ENCODE measurements at regions not wholly inside any gene's neighbourhood (a gene's known extent, or its start where the extent isn't known, plus 50 kb on each side); places are given as distances from the start of the nearest gene placed in this dataset.

- Histone ChIP-seq H3K27ac (ENCODE audit: low read depth, low read length) (no peak overlapping the region), H3K18ac (ENCODE audit: low read length) (no peak overlapping the region), H4K91ac (ENCODE audit: low read depth, low read length) (no peak overlapping the region), H3K9ac (ENCODE audit: low read length) (no peak overlapping the region), H3K27me3 (ENCODE audit: insufficient read depth, low read length) (no peaks in the 10 kb centered on the region), H2AK5ac (ENCODE audit: low read length) (no peak overlapping the region), H3K14ac (ENCODE audit: low read length) (no peak overlapping the region), H2BK5ac (ENCODE audit: low read depth, low read length, poor library complexity) (no peak overlapping the region), H3K4me3 (ENCODE audit: low read depth, low read length) (no peak overlapping the region), H3K4ac (ENCODE audit: low read depth, low read length) (no peak overlapping the region), H3K4me2 (ENCODE audit: low read length) (no peak overlapping the region), H3K79me2 (ENCODE audit: control insufficient read depth, insufficient read depth, low read length, poor library complexity) (no peaks in the 10 kb centered on the region), H2BK12ac (ENCODE audit: low read length) (no peak overlapping the region), H3K23ac (ENCODE audit: low read length) (no peak overlapping the region), H2BK120ac (ENCODE audit: insufficient read depth, low read length, poor library complexity) (no peak overlapping the region), H4K12ac (ENCODE audit: low read depth, low read length) (no peak overlapping the region), H4K8ac (ENCODE audit: low read depth, low read length) (no peak overlapping the region), H3K9me3 (ENCODE audit: insufficient read depth, low read depth, low read length) (no peaks in the 10 kb centered on the region), H3K4me1 (ENCODE audit: control insufficient read depth in 1 of 2, insufficient read depth in 2 of 2, low read length in 2 of 2) (no peaks in the 10 kb centered on the region), H2AFZ (ENCODE audit: insufficient read depth, low read length, poor library complexity) (no peak overlapping the region), H3K36me3 (ENCODE audit: control insufficient read depth in 1 of 2, insufficient read depth in 2 of 2, low read length in 2 of 2) (no peaks in the 10 kb centered on the region), H3K79me1 (ENCODE audit: low read length) (no peaks in the 10 kb centered on the region)
- no peak for DNase-seq
- WGBS (ENCODE audit: extremely low coverage, insufficient coverage, insufficient read length) = no CpG with 5 or more reads among the region's 1 CpG
Observed at GRCh38 chr13:65103351-65103750, 2126.8 kb downstream of the PCDH9 start.

DNA sequence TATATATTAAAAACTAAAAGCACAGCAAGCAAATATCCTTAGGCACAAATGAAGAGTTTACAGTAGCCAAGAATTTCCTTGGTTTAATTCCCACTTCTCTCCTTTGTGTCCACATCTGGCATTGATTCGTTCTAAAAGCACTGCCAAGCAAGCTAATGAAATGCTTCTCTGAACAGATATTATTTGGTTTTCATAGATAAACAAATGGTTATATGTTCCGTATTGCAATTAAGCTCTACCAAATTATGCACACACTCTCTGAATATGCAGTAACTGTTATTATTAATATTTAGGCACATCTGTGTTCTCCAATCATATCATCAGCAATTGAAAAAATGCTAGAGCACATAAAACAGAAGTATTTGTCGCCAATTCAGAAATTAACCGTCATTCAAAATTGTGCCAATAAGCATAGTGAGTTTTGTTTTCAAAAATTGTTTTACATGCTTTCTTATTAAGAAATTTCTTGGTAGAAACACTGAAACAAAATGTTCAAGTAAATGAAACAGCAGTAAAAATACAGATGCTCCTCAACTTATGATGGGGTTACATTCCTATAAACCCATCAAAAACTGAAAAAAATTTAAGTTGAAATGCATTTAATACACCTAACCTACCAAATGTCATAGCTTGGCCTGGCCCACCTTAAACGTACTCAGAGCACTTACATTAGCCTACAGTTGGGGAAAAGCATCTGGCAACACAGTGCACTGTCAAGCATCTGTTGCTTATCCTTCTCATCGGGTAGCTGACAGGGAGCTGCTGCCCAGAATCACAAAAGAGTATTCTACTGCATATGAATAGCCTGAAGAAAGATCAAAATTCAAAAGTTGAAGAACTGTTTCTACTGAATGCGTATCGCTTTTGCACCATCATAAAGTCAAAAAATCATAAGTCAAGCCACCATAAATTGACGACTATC is 2134.7 kb downstream of the PCDH9 start:
- no peak overlapping the region for H3K9ac ChIP-seq (ENCODE audit: low read length)
- H3K79me1 ChIP-seq (ENCODE audit: low read length) = no peaks in the 10 kb centered on the region
- no peaks in the 10 kb centered on the region for H3K27me3 ChIP-seq (ENCODE audit: insufficient read depth, low read length)
- no peak overlapping the region for H3K4me3 ChIP-seq (ENCODE audit: low read depth, low read length)
- H3K4me1 ChIP-seq (ENCODE audit: control insufficient read depth in 1 of 2, insufficient read depth in 2 of 2, low read length in 2 of 2) = no peaks in the 10 kb centered on the region
- no peaks in the 10 kb centered on the region for H3K9me3 ChIP-seq (ENCODE audit: insufficient read depth, low read depth, low read length)
- no peak overlapping the region for H3K4ac ChIP-seq (ENCODE audit: low read depth, low read length)
- H2BK12ac ChIP-seq (ENCODE audit: low read length) = no peak overlapping the region
- no peak overlapping the region for H2AFZ ChIP-seq (ENCODE audit: insufficient read depth, low read length, poor library complexity)
- no peak overlapping the region for H3K14ac ChIP-seq (ENCODE audit: low read length)
- no peak overlapping the region for H3K27ac ChIP-seq (ENCODE audit: low read depth, low read length)
- no peak overlapping the region for H2AK5ac ChIP-seq (ENCODE audit: low read length)
- no peak overlapping the region for H2BK120ac ChIP-seq (ENCODE audit: insufficient read depth, low read length, poor library complexity)
- H3K79me2 ChIP-seq (ENCODE audit: control insufficient read depth, insufficient read depth, low read length, poor library complexity) = no peaks in the 10 kb centered on the region
- DNase-seq = no peak
- H3K23ac ChIP-seq (ENCODE audit: low read length) = no peak overlapping the region
- H2BK5ac ChIP-seq (ENCODE audit: low read depth, low read length, poor library complexity) = no peak overlapping the region
- H4K12ac ChIP-seq (ENCODE audit: low read depth, low read length) = no peak overlapping the region
- H4K91ac ChIP-seq (ENCODE audit: low read depth, low read length) = no peak overlapping the region
- H3K36me3 ChIP-seq (ENCODE audit: control insufficient read depth in 1 of 2, insufficient read depth in 2 of 2, low read length in 2 of 2) = no peaks in the 10 kb centered on the region
- H3K4me2 ChIP-seq (ENCODE audit: low read length) = no peak overlapping the region
- H3K18ac ChIP-seq (ENCODE audit: low read length) = no peak overlapping the region
- WGBS (ENCODE audit: extremely low coverage, insufficient coverage, insufficient read length) = no CpG with 5 or more reads among the region's 9 CpGs
- no peak overlapping the region for H4K8ac ChIP-seq (ENCODE audit: low read depth, low read length)

DNA sequence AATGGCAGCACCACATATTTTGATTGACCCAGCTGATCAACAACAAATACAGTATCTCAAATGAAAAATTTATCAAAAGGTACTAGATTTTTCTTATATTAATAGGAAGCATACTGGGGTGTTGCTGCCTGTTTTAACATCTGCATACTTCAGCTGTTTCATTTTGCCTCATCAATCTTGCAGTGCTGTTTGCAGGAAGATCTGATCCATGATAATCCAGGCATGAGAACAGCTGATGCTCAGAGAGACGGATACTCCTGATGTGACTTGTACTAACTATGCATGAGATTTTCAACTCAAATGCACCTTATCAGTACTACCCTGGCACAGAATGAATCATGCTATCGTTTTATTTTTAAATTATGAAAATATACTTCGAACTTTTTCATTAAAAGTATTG is 2136.8 kb downstream of the PCDH9 start:
- Histone ChIP-seq H3K14ac (ENCODE audit: low read length) (no peak overlapping the region), H3K4me2 (ENCODE audit: low read length) (no peak overlapping the region), H4K12ac (ENCODE audit: low read depth, low read length) (no peak overlapping the region), H2AK5ac (ENCODE audit: low read length) (no peak overlapping the region), H3K4me3 (ENCODE audit: low read depth, low read length) (no peak overlapping the region), H3K4me1 (ENCODE audit: control insufficient read depth in 1 of 2, insufficient read depth in 2 of 2, low read length in 2 of 2) (peaks cover 0 to 2% of the 10 kb centered on the region in 2 experiments), H4K8ac (ENCODE audit: low read depth, low read length) (no peak overlapping the region), H3K23ac (ENCODE audit: low read length) (no peak overlapping the region), H2BK12ac (ENCODE audit: low read length) (no peak overlapping the region), H3K9me3 (ENCODE audit: insufficient read depth, low read depth, low read length) (no peaks in the 10 kb centered on the region), H2AFZ (ENCODE audit: insufficient read depth, low read length, poor library complexity) (no peak overlapping the region), H3K18ac (ENCODE audit: low read length) (no peak overlapping the region), H3K4ac (ENCODE audit: low read depth, low read length) (no peak overlapping the region), H3K36me3 (ENCODE audit: control insufficient read depth in 1 of 2, insufficient read depth in 2 of 2, low read length in 2 of 2) (no peaks in the 10 kb centered on the region), H3K79me2 (ENCODE audit: control insufficient read depth, insufficient read depth, low read length, poor library complexity) (no peaks in the 10 kb centered on the region), H2BK120ac (ENCODE audit: insufficient read depth, low read length, poor library complexity) (no peak overlapping the region), H3K27ac (ENCODE audit: low read depth, low read length) (no peak overlapping the region), H3K79me1 (ENCODE audit: low read length) (no peaks in the 10 kb centered on the region), H2BK5ac (ENCODE audit: low read depth, low read length, poor library complexity) (no peak overlapping the region), H3K27me3 (ENCODE audit: insufficient read depth, low read length) (no peaks in the 10 kb centered on the region), H3K9ac (ENCODE audit: low read length) (no peak overlapping the region), H4K91ac (ENCODE audit: low read depth, low read length) (no peak overlapping the region)
- no peak for DNase-seq
- no CpG with 5 or more reads among the region's 3 CpGs for WGBS (ENCODE audit: extremely low coverage, insufficient coverage, insufficient read length)

- Histone ChIP-seq H3K27ac (ENCODE audit: low read depth, low read length) (no peak overlapping the region), H3K23ac (ENCODE audit: low read length) (no peak overlapping the region), H3K4me3 (ENCODE audit: low read depth, low read length) (no peak overlapping the region), H3K79me2 (ENCODE audit: control insufficient read depth, insufficient read depth, low read length, poor library complexity) (no peaks in the 10 kb centered on the region), H3K9ac (ENCODE audit: low read length) (no peak overlapping the region), H2BK120ac (ENCODE audit: insufficient read depth, low read length, poor library complexity) (no peak overlapping the region), H3K9me3 (ENCODE audit: insufficient read depth, low read depth, low read length) (no peaks in the 10 kb centered on the region), H4K8ac (ENCODE audit: low read depth, low read length) (no peak overlapping the region), H2BK12ac (ENCODE audit: low read length) (no peak overlapping the region), H3K18ac (ENCODE audit: low read length) (no peak overlapping the region), H3K36me3 (ENCODE audit: control insufficient read depth in 1 of 2, insufficient read depth in 2 of 2, low read length in 2 of 2) (no peaks in the 10 kb centered on the region), H4K12ac (ENCODE audit: low read depth, low read length) (no peak overlapping the region), H3K14ac (ENCODE audit: low read length) (no peak overlapping the region), H3K79me1 (ENCODE audit: low read length) (no peaks in the 10 kb centered on the region), H3K27me3 (ENCODE audit: insufficient read depth, low read length) (no peaks in the 10 kb centered on the region), H4K91ac (ENCODE audit: low read depth, low read length) (no peak overlapping the region), H2AFZ (ENCODE audit: insufficient read depth, low read length, poor library complexity) (no peak overlapping the region), H2AK5ac (ENCODE audit: low read length) (no peak overlapping the region), H3K4ac (ENCODE audit: low read depth, low read length) (no peak overlapping the region), H2BK5ac (ENCODE audit: low read depth, low read length, poor library complexity) (no peak overlapping the region), H3K4me2 (ENCODE audit: low read length) (no peak overlapping the region), H3K4me1 (ENCODE audit: control insufficient read depth in 1 of 2, insufficient read depth in 2 of 2, low read length in 2 of 2) (peaks cover 0 to 2% of the 10 kb centered on the region in 2 experiments)
- no CpG with 5 or more reads among the region's 2 CpGs for whole genome bisulfite sequencing (ENCODE audit: extremely low coverage, insufficient coverage, insufficient read length)
- no peak for DNase-seq
Observed at GRCh38 chr13:65091031-65091430, 2139.1 kb downstream of the PCDH9 start.
